LNCaP clone FGC (cell line): ENCODE measurements at regions not wholly inside any gene's neighbourhood (a gene's known extent, or its start where the extent isn't known, plus 50 kb on each side); places are given as distances from the start of the nearest gene placed in this dataset.

Experiments used
- DNase-seq: peaks from one replicate; pipeline ENCODE4 v3.0.0-alpha.2; 2011; ENCODE audit warnings: low read depth
- H3K4me3 ChIP-seq: 2 replicates; pipeline ENCODE4 v1.5.1; 2011; ENCODE audit warnings: mild to moderate bottlenecking, low read depth, low read length, control low read depth
- TF ChIP-seq, protein P1 (sequence below): IDR thresholded peaks from 2 replicates; pipeline ENCODE4 v1.5.1; 2012; ENCODE audit warnings: mild to moderate bottlenecking; ENCODE audit not compliant: control insufficient read depth, insufficient read depth; ENCODE audit errors: extremely low read depth

DNA sequence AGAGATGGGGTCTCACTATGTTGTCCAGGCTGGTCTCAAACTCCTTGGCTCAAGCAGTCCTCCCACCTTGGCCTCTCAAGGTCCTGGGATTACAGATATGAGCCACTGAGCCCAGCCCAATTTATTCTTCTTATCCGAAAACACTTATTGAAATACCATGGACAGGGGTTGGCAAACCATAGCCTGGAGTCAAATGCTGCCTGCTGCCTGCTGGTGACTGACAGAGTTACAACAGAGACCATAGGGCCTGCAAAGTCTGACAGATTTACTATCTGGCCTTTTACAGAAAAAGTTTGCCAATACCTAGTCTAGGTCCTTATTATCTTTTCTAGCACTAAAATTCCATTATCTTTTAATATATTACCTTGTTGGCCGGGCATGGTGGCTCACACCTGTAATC is 87.1 kb upstream of the ZNF281 start:
- no peak for DNase-seq
- TF ChIP-seq, protein P1, sequence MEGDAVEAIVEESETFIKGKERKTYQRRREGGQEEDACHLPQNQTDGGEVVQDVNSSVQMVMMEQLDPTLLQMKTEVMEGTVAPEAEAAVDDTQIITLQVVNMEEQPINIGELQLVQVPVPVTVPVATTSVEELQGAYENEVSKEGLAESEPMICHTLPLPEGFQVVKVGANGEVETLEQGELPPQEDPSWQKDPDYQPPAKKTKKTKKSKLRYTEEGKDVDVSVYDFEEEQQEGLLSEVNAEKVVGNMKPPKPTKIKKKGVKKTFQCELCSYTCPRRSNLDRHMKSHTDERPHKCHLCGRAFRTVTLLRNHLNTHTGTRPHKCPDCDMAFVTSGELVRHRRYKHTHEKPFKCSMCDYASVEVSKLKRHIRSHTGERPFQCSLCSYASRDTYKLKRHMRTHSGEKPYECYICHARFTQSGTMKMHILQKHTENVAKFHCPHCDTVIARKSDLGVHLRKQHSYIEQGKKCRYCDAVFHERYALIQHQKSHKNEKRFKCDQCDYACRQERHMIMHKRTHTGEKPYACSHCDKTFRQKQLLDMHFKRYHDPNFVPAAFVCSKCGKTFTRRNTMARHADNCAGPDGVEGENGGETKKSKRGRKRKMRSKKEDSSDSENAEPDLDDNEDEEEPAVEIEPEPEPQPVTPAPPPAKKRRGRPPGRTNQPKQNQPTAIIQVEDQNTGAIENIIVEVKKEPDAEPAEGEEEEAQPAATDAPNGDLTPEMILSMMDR = no peak
- H3K4me3 ChIP-seq = no peak overlapping the region

DNA sequence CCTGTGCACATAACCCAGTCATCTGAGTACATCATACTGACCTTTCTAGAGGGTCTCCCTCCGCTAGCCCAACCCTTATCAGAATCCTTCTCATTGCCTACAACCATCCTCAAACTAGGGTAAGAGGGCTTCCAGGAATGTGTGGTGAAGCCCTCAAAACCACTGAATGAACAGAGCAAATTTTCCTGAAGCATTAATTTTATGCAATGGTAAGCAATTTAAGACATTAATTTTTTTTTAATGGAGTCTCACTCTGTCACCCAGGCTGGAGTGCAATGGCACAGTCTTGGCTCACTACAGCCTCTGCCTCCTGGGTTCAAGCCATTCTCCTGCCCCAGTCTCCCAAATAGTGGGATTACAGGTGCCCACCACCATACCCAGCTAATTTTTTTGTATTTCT is 86.1 kb upstream of the ZNF281 start:
- no peak for DNase-seq
- no peak overlapping the region for H3K4me3 ChIP-seq
- TF ChIP-seq, protein P1 = no peak

DNA sequence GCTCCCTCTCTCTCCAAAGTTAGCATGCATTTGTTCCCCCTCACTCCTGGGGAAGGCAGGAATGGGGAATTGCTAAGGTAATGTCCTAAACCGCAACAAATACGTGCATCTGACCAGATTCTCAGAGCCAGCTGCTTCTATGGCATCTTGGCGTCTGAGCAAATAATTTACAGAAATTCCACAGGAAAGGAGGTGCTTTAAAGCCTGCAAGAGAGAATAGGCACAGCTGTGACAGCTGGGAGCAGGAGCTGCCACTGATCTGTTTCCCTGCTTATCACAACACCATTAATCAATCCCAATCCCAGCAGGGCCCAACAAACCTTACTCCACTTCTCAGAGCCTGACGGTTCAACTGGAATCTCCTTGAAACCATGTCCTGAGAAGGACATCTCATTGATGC is 83.5 kb upstream of the ZNF281 start:
- TF ChIP-seq, protein P1 = no peak
- H3K4me3 ChIP-seq = no peak overlapping the region
- no peak for DNase-seq

DNA sequence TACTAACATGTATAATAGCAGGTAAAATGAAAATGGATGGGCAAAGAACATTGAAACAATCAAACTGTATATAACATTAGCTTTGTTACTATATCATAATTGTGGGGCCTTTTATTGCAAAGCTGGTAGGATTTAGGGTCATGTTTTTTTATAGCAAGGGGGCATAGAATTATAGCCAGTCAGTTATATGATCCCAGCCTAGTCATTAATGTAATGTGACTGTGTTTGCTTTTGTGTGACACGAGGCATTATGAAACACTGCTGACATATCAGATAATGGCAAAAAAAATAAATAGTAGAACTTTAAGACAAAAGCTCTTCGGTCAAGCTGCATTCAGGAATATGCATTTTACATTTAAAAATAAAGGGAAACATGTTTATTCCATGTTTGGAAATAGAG is 81.3 kb upstream of the ZNF281 start:
- H3K4me3 ChIP-seq = no peak overlapping the region
- TF ChIP-seq, protein P1 = no peak
- DNase-seq = no peak

DNA sequence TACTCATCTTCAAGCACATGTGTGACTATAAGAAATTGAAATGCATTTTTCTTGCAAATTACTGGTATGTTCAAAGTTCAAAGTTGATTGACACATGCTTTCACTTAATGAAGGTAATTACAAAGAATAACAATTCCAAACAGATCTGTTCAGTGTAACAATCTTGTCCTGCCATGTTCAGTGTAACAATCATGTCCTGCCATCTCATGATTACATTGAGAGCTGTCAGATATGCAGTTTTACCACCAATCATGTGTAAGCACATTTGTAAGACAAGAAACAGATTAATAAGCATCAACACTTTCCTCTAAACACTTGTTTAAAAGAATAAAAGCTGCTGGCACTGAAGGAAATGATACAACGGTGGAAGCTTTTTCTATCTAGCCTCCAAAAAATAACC is 80.3 kb upstream of the ZNF281 start:
- DNase-seq = no peak
- TF ChIP-seq, protein P1 = no peak
- no peak overlapping the region for H3K4me3 ChIP-seq

DNA sequence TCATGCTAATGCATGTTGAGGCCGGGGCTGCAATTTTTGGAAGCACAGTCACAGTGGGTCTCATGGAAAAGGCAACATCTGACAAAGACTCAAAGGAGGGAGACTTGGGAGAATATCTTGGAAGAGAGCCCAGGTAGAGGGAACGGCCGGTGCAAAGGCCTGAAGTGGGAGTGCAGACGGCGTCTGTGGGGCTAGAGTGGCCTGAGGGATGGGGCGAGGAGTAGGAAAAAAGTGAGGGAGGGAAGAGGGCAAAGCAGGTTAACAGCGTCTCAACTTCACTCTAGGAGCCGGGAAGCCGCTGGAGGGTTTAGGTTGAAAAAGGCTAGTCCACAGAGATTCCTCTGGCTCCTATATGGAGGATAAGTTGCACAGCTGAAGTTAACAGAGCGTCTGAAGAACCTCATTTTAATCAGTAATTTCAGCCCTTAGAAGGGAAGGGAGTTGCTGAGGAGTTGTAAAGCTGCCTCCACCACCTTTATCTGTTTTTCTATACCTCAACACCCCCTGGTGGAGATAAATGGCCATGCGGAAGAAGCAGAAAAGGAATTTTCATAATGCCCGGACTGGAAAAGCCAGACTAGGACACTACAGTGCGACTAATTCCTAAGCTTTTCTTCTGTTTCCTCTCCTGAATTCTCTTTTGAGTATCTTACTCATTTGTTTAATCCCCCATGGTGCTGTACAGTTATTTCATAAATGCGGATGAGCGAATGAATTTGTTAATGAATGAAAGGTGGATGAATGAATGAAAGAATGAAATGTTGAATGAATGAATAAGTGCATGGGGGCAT is 78.7 kb upstream of the ZNF281 start:
- TF ChIP-seq, protein P1 = peak; percentile 86
- no peak for DNase-seq
- no peak overlapping the region for H3K4me3 ChIP-seq

DNA sequence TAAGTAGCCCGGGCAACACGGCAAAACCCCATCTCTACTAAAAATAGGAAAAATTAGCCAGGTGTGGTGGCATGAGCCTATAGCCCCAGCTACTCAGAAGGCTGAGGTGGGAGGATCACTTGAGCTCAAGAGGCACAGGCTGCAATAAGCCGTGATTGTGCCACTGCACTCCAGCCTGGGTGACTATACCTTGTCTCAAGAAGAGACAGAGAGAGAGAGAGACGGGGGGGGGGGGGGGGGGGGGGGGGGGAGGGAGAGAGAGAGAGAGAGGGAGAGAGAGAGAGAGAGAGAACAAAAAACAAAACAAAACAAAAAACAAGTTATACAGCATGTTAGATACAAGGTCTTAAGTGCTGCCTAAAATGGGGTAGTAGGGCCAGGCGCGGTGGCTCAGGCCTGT is 77.8 kb upstream of the ZNF281 start:
- TF ChIP-seq, protein P1 = no peak
- DNase-seq = no peak
- no peak overlapping the region for H3K4me3 ChIP-seq
